Mammary epithelial cell (primary cell): ENCODE measurements at regions not wholly inside any gene's neighbourhood (a gene's known extent, or its start where the extent isn't known, plus 50 kb on each side); places are given as distances from the start of the nearest gene placed in this dataset.

Experiments used
- EZH2 ChIP-seq: IDR thresholded peaks from 2 replicates; pipeline ENCODE4 v1.6.1; 2012; ENCODE audit warnings: low read length, inconsistent platforms, borderline replicate concordance
- TF ChIP-seq, protein P1 (sequence below), 2 donors: IDR thresholded peaks in 1 of 2; conservative IDR thresholded peaks in 1 of 2; 2 replicates each; pipeline ENCODE4 v1.5.1; 2011 to 2012; ENCODE audit warnings: inconsistent platforms in 2 of 2, low read length in 2 of 2, mild to moderate bottlenecking in 2 of 2, control low read depth in 1 of 2, low read depth in 1 of 2; ENCODE audit not compliant: insufficient read depth in 1 of 2; ENCODE audit errors: extremely low read depth in 1 of 2

DNA sequence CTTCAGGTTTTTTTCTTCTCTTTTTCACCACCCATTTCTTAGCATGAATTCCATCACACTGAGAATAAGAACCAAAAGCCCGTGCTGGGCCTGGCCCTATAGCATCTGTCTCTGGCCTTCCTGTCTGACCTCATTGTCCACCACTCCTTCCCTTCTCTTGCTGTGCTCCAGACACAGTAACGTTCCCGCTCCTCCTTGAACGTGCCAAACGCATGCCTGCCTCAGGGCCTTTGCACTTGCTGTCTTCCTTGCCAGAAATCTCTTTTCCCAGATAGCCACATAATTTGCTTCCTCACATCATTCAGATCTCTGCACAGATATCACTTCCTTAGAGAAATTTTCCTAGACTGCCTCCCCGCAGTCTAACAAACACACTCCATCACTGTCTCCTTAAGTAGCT, 119.6 kb upstream of the CPSF6 start:
- TF ChIP-seq, protein P1, sequence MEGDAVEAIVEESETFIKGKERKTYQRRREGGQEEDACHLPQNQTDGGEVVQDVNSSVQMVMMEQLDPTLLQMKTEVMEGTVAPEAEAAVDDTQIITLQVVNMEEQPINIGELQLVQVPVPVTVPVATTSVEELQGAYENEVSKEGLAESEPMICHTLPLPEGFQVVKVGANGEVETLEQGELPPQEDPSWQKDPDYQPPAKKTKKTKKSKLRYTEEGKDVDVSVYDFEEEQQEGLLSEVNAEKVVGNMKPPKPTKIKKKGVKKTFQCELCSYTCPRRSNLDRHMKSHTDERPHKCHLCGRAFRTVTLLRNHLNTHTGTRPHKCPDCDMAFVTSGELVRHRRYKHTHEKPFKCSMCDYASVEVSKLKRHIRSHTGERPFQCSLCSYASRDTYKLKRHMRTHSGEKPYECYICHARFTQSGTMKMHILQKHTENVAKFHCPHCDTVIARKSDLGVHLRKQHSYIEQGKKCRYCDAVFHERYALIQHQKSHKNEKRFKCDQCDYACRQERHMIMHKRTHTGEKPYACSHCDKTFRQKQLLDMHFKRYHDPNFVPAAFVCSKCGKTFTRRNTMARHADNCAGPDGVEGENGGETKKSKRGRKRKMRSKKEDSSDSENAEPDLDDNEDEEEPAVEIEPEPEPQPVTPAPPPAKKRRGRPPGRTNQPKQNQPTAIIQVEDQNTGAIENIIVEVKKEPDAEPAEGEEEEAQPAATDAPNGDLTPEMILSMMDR (conservative IDR thresholded peaks at IDR 0.05 in 1 of 2, IDR thresholded peaks at IDR 0.05 in 1 of 2; ENCODE audit: extremely low read depth in 1 of 2, insufficient read depth in 1 of 2, low read depth in 1 of 2, low read length in 2 of 2) = no peak
- TF ChIP-seq EZH2 = no peak
